GM21367 (cell line): ENCODE measurements at regions not wholly inside any gene's neighbourhood (a gene's known extent, or its start where the extent isn't known, plus 50 kb on each side); places are given as distances from the start of the nearest gene placed in this dataset.

Experiments
- ATAC-seq: cut with Tn5 transposase; IDR thresholded peaks from one replicate; pipeline ENCODE4 v1.9.1; 2021; ENCODE audit not compliant: unreplicated experiment

DNA sequence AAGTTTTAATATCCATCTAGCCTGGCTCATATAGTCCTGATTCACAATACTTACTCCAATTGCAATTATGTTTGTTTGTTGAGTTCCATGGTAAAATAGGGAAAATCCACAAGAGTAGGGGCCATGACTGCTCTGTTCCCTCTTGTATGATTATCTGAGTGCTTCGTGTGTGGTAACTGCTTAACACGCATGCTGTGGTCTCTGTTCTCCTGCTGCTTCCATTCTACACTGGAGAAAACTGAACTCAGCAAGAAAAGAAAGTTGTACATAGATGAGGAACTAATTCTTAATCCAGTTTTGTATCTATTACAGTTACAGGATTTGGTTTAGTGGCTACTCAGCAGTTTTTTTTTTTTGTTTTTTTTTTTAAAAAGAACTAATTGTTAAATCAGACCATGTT is 223.0 kb upstream of the SATB1 start:
- ATAC-seq = no peak

DNA sequence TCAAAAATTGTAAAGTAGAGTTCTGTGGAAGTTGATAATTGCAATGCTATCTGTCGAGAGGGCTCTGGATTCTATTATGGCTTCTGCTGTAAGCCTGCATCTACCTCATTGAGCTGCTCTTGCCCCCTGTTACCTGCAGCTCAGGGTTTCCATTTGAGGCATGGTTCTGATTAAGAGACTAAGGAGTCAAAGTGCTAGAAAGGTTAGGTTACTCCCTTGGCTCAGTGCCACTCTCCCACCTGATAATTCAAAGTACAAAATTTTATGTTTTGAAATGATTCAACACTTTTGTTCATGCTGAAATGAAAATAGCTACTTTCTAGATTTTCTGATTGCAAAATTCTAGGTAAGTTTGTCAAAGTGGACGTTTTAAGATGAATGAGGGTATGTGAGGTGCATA is 220.5 kb upstream of the SATB1 start:
- ATAC-seq = no peak

DNA sequence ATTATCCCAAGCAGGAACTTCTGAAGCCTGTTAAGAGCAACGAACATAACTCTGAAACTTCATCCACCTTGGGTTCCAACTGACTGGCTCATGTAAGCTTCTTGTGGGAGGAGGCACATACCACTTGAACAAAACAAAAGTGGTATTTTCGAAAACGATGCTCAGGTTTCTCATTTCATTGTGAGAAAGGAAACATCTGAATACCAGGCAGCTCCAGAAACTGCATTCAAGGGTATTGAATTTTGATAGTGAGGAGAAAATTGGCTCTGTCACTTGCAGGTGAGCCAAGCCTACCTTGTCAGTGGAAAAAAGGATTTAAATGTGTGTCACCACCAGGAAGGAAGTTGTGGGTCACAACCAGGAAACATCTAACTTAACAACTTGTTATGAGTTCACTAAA is 218.1 kb upstream of the SATB1 start:
- no peak for ATAC-seq

DNA sequence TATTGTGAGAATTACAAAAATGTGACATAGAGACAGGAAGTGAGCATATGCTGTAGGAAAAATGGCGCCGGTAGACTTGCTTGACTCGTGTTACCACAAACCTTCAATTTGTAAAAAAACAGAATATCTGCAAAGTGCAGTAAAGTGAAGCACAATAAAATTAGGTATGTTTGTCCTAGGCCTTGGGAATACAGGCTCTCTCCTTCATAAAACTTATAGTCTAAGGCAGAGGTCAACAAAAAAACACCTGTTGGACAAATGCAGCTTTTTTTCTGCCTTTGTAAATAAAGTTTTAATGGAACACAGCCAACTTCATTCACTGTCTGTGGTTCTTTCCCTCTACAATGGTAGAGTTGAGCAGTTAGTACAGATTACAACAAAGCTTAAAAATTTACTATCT is 216.8 kb upstream of the SATB1 start:
- ATAC-seq = no peak

DNA sequence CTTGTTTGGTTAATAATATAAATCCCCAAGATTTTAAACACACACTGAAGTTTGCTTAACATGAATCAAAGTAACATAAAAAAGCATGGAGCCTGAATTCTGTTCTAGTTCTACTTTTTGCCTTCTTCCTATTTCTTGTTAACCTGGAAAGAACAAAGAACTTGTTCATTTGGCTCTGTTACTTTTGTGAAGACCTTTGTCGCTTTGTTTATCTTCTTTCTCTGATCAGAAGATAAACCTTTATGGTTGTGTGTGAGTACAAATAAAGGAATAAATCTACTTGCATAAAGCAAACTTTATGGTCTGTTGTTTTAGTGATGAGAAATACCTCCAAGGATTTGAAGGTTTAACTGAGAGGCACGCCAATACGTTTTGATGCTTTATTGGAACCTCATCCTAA is 210.1 kb upstream of the SATB1 start:
- no peak for ATAC-seq

DNA sequence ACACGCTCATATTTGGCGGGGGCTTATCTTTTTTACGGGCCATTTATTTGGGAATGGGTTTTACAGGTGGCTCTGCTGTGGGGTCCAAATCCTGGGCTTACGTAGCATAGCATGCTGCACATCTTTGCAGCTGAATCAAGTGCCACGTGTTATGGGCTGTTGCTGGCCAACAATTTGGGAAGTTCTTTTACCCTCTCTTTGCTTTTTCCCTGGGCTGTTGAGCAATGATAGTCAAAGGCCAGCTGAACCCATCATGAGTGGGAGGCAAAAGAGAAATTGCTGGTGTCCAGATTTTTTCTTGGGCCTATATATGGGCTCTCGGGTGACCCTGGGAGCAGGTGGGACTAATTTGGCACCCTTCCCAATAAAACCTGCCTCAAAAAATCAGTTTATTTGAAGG is 209.3 kb upstream of the SATB1 start:
- no peak for ATAC-seq

DNA sequence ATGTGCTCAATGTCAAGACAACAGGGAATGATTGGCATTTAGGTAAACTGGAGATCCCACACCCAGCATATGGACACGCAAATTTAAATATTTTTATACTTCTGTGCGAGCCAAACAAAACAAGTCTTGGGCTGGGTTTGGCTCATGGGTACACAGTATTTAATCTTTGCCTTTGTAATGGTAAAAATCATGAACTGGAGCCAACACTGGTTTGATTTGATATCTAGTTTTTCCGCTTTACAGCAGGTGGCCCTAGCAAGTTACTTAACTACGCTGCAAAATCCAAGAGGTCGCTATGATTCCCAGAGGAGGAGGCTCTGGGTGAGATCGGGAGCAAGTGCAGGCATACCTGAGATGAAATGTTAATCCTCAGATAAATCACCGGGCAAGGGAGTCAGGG is 207.9 kb upstream of the SATB1 start:
- ATAC-seq = no peak

DNA sequence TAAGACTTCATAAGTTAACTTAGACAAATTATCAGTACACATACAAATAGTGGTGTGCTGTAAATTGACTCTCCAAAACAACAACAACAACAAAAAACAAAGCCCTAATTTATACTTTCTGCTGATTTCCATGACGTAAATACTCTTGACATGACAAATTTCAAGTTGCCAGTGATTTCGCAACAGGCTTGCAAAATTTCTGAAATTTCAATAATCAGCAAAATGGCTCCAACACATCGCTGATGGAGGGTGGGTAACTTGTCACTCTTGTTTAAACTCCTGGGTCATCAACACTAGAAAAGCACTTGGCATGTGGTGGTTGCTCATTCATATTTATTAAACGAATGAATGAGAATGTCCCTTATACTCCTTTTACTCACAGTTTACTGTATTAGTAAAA is 205.2 kb upstream of the SATB1 start:
- ATAC-seq = no peak

DNA sequence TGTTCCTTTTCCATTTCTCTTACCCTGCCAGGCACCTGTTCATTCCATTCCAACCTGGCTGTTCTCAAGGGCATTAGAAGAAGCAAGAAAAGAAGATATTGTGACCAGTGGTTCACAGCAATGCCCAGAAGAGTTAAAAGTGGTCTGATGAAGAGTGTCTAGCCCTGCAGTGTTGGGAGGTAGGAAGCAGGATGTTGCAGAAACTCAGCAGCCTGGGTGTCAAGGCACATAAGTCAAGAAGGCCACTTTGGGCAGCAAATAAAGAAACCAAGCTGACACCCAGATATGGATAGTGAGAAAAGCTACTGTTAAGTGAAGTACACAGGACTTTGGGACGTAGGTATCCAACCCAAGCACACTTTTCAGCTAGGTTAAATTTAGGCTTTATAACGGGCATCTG is 199.9 kb upstream of the SATB1 start:
- ATAC-seq = no peak

DNA sequence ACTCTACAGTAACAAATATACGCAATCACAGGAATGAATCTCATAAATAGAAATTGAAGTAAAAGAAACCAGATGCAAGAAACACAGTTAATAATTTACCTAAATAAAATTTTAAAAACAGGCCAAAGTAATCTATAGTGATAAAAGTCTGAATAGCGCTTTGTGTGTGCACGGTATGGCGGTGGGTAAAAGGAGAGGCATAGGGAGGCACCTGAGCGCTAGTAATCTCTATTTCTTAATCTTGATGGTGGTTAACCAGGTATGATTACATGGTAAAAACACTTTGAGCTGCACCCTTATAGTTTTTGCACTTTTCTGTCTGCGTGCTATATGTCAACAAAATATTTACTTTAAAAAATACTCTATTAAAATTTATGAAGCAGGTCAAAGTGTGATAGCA is 198.1 kb upstream of the SATB1 start:
- no peak for ATAC-seq

DNA sequence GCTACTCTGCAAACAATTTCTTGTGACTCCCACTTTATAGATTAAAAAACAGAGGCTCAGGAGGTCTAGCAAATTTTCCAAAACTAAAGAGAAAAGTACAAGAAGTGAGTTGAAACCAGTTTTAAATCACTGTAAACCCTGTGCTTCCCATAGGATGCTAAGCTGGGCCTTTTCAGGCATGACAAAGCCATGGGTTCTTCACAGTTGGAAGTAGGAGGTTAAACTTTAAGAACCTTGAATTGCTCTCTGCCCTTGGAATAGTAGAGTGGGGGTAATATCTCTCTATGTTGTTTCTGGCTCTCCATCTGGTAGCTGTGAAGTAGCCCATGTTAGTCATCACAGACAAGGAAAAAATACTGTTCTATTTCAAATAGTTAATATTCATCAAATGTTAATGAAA is 193.6 kb upstream of the SATB1 start:
- ATAC-seq = no peak

DNA sequence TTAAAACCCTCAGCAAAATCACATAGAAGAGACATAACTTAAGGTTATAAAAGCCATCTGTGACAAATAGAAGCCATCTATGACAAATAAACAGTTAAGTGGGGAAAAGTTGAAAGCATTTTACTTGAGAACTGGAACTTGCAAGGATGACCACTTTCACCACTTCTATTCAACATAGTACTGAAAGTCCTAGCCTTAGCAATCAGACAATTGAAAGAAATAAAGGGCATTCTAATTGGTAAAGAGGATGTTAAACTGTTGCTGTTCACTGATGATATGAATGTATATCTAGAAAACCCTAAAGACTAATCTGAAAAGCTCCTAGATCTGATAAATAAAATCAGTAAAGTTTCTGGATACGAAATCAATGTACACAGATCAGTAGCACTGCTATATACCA is 186.9 kb upstream of the SATB1 start:
- no peak for ATAC-seq

DNA sequence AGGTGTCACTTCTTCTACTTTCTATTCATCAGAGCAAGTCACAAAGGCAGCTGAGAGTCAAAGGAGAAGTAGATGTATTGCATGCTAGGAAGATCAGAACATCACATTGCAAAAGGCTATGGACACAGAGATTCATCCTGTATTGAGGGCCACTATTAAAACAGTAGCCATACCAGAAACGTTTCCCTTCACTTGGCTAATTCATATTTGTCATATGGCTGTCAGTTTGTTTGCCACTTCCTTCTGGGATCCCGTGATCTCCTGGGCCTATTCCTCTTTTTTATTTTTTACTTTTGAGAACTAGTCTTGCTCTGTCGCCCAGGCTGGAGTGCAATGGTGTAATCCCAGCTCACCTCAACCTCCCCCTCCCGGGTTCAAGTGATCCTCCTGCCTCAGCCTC is 184.0 kb upstream of the SATB1 start:
- ATAC-seq = no peak

DNA sequence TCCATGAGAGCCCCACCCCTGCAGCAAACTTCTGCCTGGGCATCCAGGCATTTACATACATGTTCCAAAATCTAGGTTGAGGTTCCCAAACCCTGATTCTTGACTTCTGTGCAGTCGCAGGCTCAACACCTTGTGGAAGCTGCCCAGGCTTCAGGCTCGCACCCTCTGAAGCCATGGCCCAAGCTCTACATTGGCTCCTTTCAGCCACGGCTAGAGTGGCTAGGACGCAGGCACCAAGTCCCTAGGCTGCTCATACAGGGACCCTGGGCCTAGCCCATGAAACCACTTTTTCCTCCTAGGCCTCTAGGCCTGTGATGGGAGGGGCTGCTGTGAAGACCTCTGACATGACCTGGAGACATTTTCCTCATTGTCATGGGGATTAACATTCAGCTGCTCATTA is 172.8 kb upstream of the SATB1 start:
- no peak for ATAC-seq

DNA sequence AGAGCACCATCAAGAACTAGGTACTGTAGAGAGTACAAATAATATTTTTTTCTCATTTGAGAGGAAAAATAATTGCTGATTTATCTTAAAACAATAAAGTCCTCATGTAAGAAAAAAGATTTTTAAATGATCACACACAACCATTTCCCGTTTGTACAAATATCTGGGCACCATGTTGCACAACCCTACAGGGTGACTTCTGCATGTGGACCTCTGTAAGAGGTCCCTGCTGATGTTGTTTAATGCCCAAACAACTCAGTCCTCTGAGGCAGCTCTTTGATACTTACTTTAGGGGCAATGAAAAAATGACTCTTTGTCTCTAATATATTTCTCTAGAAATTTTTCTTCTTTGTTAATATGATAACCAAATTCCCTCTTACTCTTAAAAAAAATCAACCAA is 168.1 kb upstream of the SATB1 start:
- ATAC-seq = no peak

DNA sequence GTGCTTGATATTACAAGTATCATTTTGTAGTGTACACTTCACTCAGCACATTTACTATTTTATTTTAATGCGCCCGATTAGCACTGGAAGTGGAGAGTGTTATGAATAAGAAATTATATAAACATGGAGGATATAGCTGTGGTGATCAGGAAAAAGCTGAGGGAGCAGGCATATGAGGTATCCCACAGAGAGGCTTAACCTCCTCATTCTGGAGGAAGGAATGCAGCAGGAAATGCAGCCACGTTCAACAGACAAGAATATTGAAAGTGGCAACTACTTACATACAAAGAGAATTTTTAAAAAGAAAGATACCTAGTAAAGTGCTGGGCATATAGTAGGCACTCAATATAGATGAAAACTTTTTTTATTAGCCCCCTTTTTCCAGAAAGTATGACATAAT is 166.0 kb upstream of the SATB1 start:
- no peak for ATAC-seq

DNA sequence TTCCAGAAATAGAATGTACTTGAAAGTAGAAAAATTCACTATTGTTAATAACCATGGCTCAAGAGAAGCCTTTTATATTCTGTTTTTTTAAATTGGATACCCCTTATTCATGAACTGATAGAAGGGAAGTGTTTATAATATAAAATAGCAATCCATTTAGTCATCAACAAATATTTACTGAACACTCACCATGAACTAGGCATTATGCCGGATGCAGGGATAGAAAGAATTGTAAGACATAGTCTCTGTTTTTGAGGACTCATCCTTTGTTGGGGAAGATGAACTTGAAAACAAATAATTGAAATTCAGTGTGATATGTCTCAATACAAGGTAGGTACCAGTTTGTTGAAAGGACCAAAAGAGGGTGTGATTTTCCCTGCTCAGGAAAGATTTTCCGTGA is 160.9 kb upstream of the SATB1 start:
- no peak for ATAC-seq

DNA sequence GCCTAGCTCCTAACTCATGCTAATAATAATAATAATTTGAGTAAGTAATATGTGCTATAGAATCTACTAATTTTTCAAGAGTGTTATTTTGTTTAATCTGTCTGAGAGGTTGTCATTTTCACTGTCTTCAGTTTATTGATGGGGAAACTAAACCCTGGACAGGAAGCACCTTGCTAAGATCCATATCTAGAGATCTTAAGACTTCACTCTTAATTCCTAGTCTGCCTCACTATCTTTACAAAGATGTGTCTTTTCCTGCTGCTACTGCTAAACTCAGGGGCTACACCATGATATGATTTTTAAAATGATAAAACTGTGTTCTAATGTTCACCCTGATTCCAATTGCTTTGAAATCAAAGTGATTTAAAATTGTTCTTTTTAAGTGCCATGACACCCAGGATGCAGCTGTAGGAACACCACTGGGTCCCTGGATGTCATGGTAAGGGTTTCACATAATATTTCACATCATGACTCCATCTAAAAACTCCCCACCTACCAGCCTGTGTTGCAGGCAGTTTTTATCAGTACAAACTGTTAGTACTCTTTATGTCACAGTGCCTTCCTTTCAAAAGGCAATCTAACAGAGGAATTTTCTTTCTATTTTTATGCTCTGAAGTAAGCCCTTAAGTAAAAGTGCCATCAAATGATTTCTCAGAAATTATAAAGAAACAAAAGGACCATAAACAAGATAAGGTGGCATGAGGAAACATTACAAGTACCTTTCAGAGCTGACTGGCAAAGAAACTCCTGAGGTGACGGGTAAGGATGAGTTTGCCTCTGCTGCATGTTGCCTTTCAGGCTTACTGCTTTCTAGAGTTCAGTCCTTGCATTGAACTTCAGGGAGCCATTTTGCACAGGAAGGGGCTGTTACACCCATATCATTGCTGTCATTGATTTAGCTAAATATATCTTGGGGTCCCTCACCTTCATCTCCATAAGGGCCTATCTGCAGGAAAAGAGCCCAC is 160.1 kb upstream of the SATB1 start:
- no peak for ATAC-seq

DNA sequence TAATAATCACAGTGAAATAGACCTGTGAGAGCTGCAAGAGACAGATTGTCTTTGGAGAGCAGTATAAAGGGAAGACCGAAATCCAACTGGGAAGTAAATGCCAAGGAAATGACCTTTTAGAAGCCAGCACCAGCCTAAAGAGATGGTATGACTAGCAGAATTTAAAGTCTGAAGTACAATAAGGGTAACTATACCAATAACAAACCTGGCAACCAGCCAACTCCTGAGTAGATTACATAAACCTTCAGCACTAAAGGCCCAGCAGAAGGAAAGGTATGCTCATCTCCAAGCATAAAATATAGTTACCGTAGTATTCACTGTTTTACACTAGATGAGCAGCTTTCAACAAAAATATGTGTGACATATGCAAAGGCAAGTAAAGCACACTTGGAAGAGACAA is 155.1 kb upstream of the SATB1 start:
- no peak for ATAC-seq

DNA sequence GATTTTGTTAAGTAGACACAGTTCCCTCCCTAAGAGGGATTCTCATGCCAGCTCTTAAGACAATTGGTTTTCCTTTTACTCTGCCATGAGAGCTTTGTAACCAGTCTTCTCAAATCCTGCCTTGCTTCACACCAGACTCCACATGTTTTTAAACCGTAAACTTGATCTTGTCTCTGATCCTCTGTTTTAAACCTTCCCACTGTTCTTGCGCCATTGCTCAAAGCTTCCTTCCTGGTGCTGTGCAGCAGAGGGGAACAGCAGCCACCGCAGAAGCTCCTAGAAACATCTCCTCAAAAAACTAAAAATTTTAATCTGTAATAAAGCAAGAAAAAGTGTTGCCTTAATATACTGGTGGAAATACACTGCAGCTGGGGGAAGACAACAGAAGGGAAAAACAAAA is 154.5 kb upstream of the SATB1 start:
- ATAC-seq = no peak

DNA sequence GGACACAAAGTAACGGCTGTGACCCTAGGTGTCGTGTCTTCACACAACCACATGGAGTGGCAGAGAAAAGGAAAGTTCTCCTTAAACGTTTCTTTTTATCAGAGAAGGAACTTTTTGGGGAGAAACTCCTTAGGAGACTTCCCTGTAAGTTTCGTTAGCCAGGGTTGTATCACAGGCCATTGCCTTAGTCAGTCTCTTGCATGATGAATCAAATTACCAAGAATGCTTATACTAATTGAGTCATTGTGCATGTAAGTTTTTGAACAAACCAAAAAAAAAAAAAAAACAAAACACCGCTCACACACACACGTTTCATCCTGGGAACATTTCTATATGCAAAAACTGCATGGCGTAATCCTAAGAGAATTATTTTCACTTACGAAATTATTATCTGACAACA is 150.4 kb upstream of the SATB1 start:
- ATAC-seq = no peak

DNA sequence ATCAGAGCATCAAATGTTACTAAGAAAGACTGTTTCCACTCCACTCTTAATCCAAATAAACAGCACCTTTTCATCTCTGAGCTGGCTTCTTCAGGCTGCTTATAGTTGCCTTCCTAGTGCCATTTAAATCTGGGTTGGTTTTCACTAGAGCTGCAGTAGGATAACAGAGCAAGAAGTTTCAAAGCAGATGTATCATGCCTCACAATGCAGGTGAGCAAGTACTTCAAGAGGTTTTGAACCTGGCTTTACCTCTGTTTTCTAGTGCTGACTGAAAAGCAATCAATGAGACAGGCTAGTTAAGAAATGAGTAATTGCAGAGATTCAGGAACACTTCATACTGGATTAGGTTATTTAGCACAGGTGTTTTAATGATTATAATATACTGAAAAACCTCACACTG is 147.7 kb upstream of the SATB1 start:
- ATAC-seq = no peak

DNA sequence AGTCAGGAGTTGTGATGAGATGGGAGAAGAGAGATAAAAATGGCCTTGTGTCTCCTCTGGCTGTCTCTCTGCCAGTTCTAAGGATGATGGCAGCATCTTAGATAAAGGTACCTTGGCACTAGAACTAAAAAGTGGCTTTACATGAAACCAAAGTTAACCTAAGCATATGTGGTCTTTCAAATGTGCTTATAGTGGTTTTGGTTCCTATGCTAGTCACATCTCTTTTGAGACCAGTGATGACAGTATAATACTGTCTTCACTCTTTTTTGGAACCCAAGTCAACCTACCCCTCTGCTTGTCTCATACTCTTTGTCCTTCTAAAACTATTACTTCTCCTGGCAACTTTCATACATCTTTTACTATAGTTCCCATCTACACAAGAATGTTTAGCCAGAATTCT is 142.2 kb upstream of the SATB1 start:
- no peak for ATAC-seq
